HG02870 (cell line): ENCODE measurements at regions not wholly inside any gene's neighbourhood (a gene's known extent, or its start where the extent isn't known, plus 50 kb on each side); places are given as distances from the start of the nearest gene placed in this dataset.

Experiments
- ATAC-seq: cut with Tn5 transposase; IDR thresholded peaks from one replicate; pipeline ENCODE4 v1.9.1; 2021; ENCODE audit warnings: mild to moderate bottlenecking, moderate library complexity; ENCODE audit not compliant: unreplicated experiment

GRCh38 chr2:160672211-160672610 is 178.6 kb upstream of the RBMS1 start:
- no peak for ATAC-seq

DNA sequence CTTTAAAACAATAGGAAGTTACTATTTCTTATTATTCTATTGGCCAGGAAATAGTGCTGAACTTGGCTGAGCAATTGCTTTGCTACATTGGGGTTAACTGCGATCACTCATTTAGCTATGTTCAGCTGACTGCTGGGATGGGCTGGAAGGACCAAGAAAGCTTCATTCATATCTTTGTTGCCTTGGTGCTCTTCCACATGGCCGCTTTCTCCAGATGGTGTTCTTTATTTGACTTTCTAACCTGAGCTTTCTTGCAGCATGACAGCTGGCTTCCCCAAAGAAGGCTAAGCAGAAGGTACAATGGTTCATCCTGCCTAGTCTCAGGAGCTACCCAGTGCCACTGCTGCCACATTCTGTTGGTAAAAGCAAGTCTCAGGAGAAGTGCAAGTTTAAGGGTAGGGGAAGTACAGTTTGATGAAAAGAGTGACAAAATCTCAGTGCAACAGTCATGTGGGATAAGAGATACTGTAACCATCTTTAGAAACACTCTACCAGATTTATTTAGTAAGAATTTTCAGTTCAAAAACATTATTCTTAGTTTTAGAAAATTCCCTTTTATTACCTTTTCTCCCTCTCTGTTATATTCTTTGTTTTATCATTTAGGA is 180.6 kb upstream of the RBMS1 start:
- ATAC-seq = no peak

DNA sequence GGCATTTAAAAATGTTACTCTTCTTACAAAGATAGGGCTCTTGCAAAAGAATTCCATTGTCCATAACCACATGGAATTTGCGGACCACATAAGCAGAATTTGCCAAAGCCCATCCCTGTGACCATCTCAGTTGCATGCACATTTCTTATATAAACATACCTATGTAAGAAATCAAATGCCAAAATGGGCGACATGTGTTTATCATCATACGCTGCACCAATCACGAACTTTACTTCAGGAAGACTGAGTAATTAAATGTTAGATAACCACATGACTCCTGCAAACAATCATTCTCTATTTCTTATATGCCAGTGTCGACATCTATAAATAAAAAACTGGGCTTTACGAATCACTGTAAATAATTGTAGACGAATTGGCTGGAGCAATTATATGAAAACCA is 186.1 kb upstream of the RBMS1 start:
- ATAC-seq = no peak

DNA sequence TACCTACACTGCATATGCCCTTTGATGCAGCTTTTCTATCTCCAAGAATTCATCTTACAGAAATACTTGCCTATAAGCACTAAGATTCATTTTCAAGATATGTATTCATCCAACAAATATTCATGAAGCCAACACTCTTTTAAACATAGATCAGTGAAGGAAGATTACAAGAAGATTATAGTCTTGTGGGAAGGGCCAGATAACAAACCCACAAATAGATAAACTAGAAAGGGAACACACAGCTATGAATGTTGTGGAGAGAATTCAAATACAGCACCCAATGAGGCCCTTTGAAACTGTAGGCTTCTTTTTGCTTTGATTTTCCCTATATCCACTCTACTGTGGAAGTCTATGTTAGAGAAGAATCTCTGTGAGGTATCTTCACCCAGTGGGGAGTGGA is 186.7 kb upstream of the RBMS1 start:
- ATAC-seq = no peak

- ATAC-seq = no peak
These were observed 187.4 kb upstream of the RBMS1 start for GRCh38 chr2:160680974-160681373.

GRCh38 chr2:160683206-160683605 is 189.6 kb upstream of the RBMS1 start:
- no peak for ATAC-seq

- no peak for ATAC-seq
These were observed 194.0 kb upstream of the RBMS1 start for GRCh38 chr2:160687629-160688028.

- ATAC-seq = no peak
These were observed 195.8 kb upstream of the RBMS1 start for GRCh38 chr2:160689441-160689840.

DNA sequence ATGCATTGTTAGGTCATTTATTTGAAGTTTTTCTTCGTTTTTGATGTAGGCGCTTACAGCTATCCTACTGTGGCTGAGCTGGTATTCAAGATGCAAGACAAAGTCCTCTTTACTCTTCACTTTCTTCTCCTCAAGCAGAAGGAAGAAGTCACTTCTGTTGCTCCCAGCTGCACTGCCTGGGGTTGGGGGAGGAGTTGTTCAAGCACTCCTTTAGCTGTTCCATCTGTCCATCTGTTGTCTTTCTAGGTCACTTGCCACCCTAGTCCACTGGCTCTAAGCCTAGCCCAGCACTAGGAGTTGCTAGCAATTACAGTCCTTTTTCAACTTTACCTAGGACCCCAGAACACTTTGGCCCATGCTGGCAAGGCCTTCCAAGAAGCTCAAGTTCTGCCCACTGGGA is 200.6 kb upstream of the RBMS1 start:
- no peak for ATAC-seq

DNA sequence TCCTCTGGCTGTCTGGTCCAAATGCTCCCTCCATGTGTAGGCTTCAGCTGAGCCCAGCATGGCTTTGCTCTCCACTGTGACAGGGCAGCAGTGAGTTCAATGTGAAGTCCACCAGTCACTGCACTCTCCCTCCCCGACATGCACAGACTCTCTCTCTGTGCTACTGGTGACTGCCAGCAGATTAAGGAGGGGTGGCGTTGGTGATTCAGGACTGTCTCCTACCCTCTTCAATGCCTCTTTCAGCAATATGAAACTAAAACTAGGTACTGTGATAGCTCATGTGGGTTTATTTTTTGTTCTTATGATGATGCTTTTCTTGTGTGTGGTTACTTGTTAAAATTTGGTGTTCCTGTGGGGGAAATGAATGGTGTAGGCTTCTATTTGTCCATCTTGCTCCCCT is 201.0 kb upstream of the RBMS1 start:
- no peak for ATAC-seq

GRCh38 chr2:160695402-160696086 is 201.9 kb upstream of the RBMS1 start:
- no peak for ATAC-seq

DNA sequence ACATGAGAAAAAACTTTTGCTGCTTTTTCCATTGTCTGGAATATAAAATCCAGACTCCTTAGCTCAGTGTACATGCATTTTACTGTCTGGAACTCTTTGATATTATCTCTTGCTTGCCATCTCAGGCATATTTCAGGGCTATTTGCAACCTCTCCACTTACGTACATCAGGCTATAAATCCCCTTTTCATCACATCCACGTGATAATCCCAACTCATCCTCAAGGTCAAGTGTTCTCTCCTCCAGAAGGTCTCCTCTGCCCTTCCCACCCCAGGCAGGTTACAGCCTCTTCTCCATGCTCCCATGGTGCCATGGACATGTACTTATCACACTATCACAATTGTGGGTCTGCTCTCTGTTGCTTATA is 202.5 kb upstream of the RBMS1 start:
- ATAC-seq = no peak

GRCh38 chr2:160697817-160698216 is 204.2 kb upstream of the RBMS1 start:
- no peak for ATAC-seq

- ATAC-seq = no peak
These were observed 206.6 kb upstream of the RBMS1 start for GRCh38 chr2:160700021-160700814.

- ATAC-seq = no peak
These were observed 208.2 kb upstream of the RBMS1 start for GRCh38 chr2:160701822-160702221.

DNA sequence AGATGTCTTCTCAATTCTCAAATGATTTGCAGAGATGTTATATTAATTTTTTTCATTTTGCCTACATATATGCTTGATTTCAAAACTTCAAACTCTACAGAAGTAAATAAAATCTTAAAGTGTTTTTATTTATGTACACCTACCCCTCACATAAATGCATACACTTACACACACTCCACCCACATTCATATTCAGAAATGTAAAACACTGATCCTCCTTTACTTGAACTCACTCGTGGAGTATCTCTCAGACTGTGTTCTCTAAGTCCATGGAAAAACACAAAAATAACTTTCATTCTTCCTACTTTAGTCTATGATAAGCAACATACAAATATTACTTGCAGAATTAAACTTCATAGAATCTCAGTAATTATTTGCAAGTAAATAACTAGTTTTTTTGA is 209.1 kb upstream of the RBMS1 start:
- ATAC-seq = no peak

- peak; percentile 74 for ATAC-seq
These were observed 210.3 kb upstream of the RBMS1 start for GRCh38 chr2:160703648-160704585.

GRCh38 chr2:160715428-160715827 is 221.8 kb upstream of the RBMS1 start:
- no peak for ATAC-seq

GRCh38 chr2:160719116-160719515 is 225.5 kb upstream of the RBMS1 start:
- ATAC-seq = no peak

DNA sequence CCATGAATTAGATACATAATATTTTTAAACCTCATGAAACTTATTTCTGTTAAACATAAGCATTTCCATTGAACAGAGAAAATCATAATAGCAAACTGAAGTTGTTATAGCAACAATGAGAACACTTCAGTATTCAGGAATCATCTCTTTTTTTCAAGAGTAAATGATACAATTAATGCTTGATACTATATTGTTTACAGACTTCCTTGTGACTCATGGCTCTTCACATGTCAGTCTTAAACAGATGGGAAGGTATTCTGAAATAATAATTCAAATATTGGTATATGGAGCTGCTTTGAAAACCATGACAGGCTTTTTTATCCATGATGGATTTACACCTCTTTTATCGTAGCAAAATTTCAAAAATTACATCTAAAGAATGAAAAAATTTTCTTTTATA is 226.5 kb upstream of the RBMS1 start:
- no peak for ATAC-seq
